GM10248 (cell line): ENCODE measurements at regions not wholly inside any gene's neighbourhood (a gene's known extent, or its start where the extent isn't known, plus 50 kb on each side); places are given as distances from the start of the nearest gene placed in this dataset.
"Not testable (repeated sequence)": the region's sequence is repeated elsewhere in the genome, so short reads cannot be mapped to it uniquely, and the experiment has no call there.

Experiments used
- CTCF ChIA-PET: fragments of 300-600 bp; sonication (Branson Sonifier 250); formaldehyde crosslinking; extraction: SDS; loops from one replicate; lab custom pipeline; 2021; ENCODE audit warnings: antibody characterized with exemption; lab: Yijun Ruan, JAX
- POLR2A ChIA-PET: fragments of 350-650 bp; sonication (Branson Sonifier 250); formaldehyde crosslinking; extraction: SDS; loops from one replicate; lab custom pipeline; 2020; ENCODE audit warnings: antibody characterized with exemption; lab: Yijun Ruan, JAX
- DNase-seq: peaks from one replicate; pipeline ENCODE4 v3.0.0; 2012; ENCODE audit errors: extremely low spot score
- CTCF ChIP-seq: IDR thresholded peaks from 2 replicates; pipeline ENCODE4 v1.5.1; 2012; ENCODE audit warnings: mild to moderate bottlenecking, low read depth; ENCODE audit errors: extremely low read depth, missing control alignments, control extremely low read depth

GRCh38 chr9:102205251-102205650 is 466.8 kb upstream of the GRIN3A start:
- ChIA-PET POLR2A (no interaction called here), CTCF (no interaction called here)
- DNase-seq: no peak
- TF ChIP-seq CTCF: no peak

- TF ChIP-seq CTCF: no peak
- no peak for DNase-seq
- CTCF ChIA-PET: no interaction called here
- POLR2A ChIA-PET: no interaction called here
Measured at GRCh38 chr9:102202126-102202525, 463.7 kb upstream of the GRIN3A start.

GRCh38 chr9:102185962-102186361 is 447.5 kb upstream of the GRIN3A start:
- no peak for TF ChIP-seq CTCF
- ChIA-PET CTCF (no interaction called here), POLR2A (no interaction called here)
- no peak for DNase-seq

- DNase-seq: no peak
- CTCF ChIA-PET: no interaction called here
- TF ChIP-seq CTCF: no peak
- POLR2A ChIA-PET: no interaction called here
Measured at GRCh38 chr9:102185371-102185770, 446.9 kb upstream of the GRIN3A start.

GRCh38 chr9:102178811-102179210 is 440.4 kb upstream of the GRIN3A start:
- DNase-seq: no peak
- CTCF ChIA-PET: interaction anchor here (1.1 kb wide), 1 partner anchor 16 kb away, joined by 3 read pairs; no protein-coding TSS in a partner anchor
- TF ChIP-seq CTCF: no peak
- POLR2A ChIA-PET: no interaction called here

GRCh38 chr9:102174202-102174601 is 435.8 kb upstream of the GRIN3A start:
- DNase-seq, POLR2A ChIA-PET, CTCF ChIA-PET: not testable (repeated sequence)

GRCh38 chr9:102164247-102164646 is 425.8 kb upstream of the GRIN3A start:
- ChIA-PET CTCF (no interaction called here), POLR2A (no interaction called here)
- no peak for TF ChIP-seq CTCF

GRCh38 chr9:102153081-102153480 is 414.6 kb upstream of the GRIN3A start:
- DNase-seq, CTCF ChIA-PET, POLR2A ChIA-PET: not testable (repeated sequence)

More at GRCh38 chr9:102164247-102164646, 425.8 kb upstream of the GRIN3A start:
- no peak for DNase-seq
